Activated naive CD4-positive, alpha-beta T cell treated with anti-CD3 and anti-CD28 coated beads, Interleukin-2, amount 50 U/mL, for 16 hours (primary cell): ENCODE measurements at regions not wholly inside any gene's neighbourhood (a gene's known extent, or its start where the extent isn't known, plus 50 kb on each side); places are given as distances from the start of the nearest gene placed in this dataset.

ENCODE experiments used
- DNase-seq: peaks from one replicate; pipeline ENCODE4 v3.0.0-alpha.2; 2020

GRCh38 chr9:84393266-84393950, 52.9 kb upstream of the SLC28A3 start:
- no peak for DNase-seq

- no peak for DNase-seq
Measured at GRCh38 chr9:84394036-84394435, 53.5 kb upstream of the SLC28A3 start.

GRCh38 chr9:84397151-84397728, 56.7 kb upstream of the SLC28A3 start:
- DNase-seq: peak; percentile 59

GRCh38 chr9:84397822-84398221, 57.3 kb upstream of the SLC28A3 start:
- no peak for DNase-seq

GRCh38 chr9:84402517-84402916, 62.0 kb upstream of the SLC28A3 start:
- no peak for DNase-seq

GRCh38 chr9:84403288-84403687, 62.7 kb upstream of the SLC28A3 start:
- no peak for DNase-seq

- no peak for DNase-seq
Measured at GRCh38 chr9:84404095-84404686, 63.6 kb upstream of the SLC28A3 start.

- DNase-seq: no peak
Measured at GRCh38 chr9:84405667-84406066, 65.1 kb upstream of the SLC28A3 start.

GRCh38 chr9:84408416-84408815, 67.9 kb upstream of the SLC28A3 start:
- DNase-seq: no peak

GRCh38 chr9:84411683-84412267, 71.2 kb upstream of the SLC28A3 start:
- no peak for DNase-seq

GRCh38 chr9:84412654-84413053, 72.1 kb upstream of the SLC28A3 start:
- DNase-seq: no peak

GRCh38 chr9:84413301-84413700, 72.7 kb upstream of the SLC28A3 start:
- no peak for DNase-seq

- DNase-seq: no peak
Measured at GRCh38 chr9:84419031-84419602, 78.6 kb upstream of the SLC28A3 start.

- no peak for DNase-seq
Measured at GRCh38 chr9:84424931-84425330, 84.4 kb upstream of the SLC28A3 start.

- DNase-seq: no peak
Measured at GRCh38 chr9:84432746-84433145, 92.2 kb upstream of the SLC28A3 start.

GRCh38 chr9:84435902-84436301, 95.3 kb upstream of the SLC28A3 start:
- DNase-seq: no peak

- DNase-seq: no peak
Measured at GRCh38 chr9:84436386-84437109, 96.0 kb upstream of the SLC28A3 start.

GRCh38 chr9:84438391-84438790, 97.8 kb upstream of the SLC28A3 start:
- no peak for DNase-seq

- DNase-seq: no peak
Measured at GRCh38 chr9:84439250-84439649, 98.7 kb upstream of the SLC28A3 start.

GRCh38 chr9:84442712-84443111, 102.2 kb upstream of the SLC28A3 start:
- DNase-seq: no peak

GRCh38 chr9:84445737-84446136, 105.2 kb upstream of the SLC28A3 start:
- DNase-seq: no peak

GRCh38 chr9:84447305-84447704, 106.7 kb upstream of the SLC28A3 start:
- no peak for DNase-seq

GRCh38 chr9:84450029-84450428, 109.5 kb upstream of the SLC28A3 start:
- no peak for DNase-seq
